Astrocyte of the spinal cord (primary cell): ENCODE measurements at regions not wholly inside any gene's neighbourhood (a gene's known extent, or its start where the extent isn't known, plus 50 kb on each side); places are given as distances from the start of the nearest gene placed in this dataset.

Source experiments
- DNase-seq: peaks from one replicate; pipeline ENCODE4 v3.0.0; 2011; ENCODE audit warnings: low read depth, low spot score
- H3K4me3 ChIP-seq: 2 replicates; pipeline ENCODE4 v1.5.1; 2011; ENCODE audit warnings: low read depth, mild to moderate bottlenecking, low read length, moderate library complexity
- CTCF ChIP-seq: IDR thresholded peaks from 2 replicates; pipeline ENCODE4 v1.5.1; 2012; ENCODE audit warnings: low read depth, mild to moderate bottlenecking, low read length, inconsistent platforms
- in situ Hi-C: cut with HindIII; loops from 2 replicates; pipeline ENCODE4 v1.10.0; 2017; ENCODE audit warnings: low sequenced_read_pairs

- no peak for TF ChIP-seq CTCF
- no peak overlapping the region for H3K4me3 ChIP-seq
- in situ Hi-C loops, result no loop called here
- DNase-seq, result no peak
Measured at GRCh38 chr10:59012839-59013238, 163.6 kb upstream of the PHYHIPL start.

GRCh38 chr10:59016043-59016442 lies 160.4 kb upstream of the PHYHIPL start:
- in situ Hi-C loops, result no loop called here
- DNase-seq, result no peak
- TF ChIP-seq CTCF, result no peak
- H3K4me3 ChIP-seq, result no peak overlapping the region

GRCh38 chr10:59018977-59019376 lies 157.5 kb upstream of the PHYHIPL start:
- no peak for DNase-seq
- no peak overlapping the region for H3K4me3 ChIP-seq
- no peak for TF ChIP-seq CTCF
- in situ Hi-C loops, result no loop called here

- in situ Hi-C loops, result no loop called here
- DNase-seq, result peak; percentile 36
- no peak for TF ChIP-seq CTCF
- no peak overlapping the region for H3K4me3 ChIP-seq
Measured at GRCh38 chr10:59019603-59020002, 156.8 kb upstream of the PHYHIPL start.

- in situ Hi-C loops, result no loop called here
- no peak overlapping the region for H3K4me3 ChIP-seq
- no peak for TF ChIP-seq CTCF
- DNase-seq, result no peak
Measured at GRCh38 chr10:59020502-59020901, 155.9 kb upstream of the PHYHIPL start.

GRCh38 chr10:59025981-59026765 lies 150.3 kb upstream of the PHYHIPL start:
- in situ Hi-C loops, result no loop called here
- no peak overlapping the region for H3K4me3 ChIP-seq
- TF ChIP-seq CTCF, result no peak
- DNase-seq, result no peak
